Activated naive CD8-positive, alpha-beta T cell treated with anti-CD3 and anti-CD28 coated beads, Interleukin-2, amount 50 U/mL, for 24 hours (primary cell): ENCODE measurements at regions not wholly inside any gene's neighbourhood (a gene's known extent, or its start where the extent isn't known, plus 50 kb on each side); places are given as distances from the start of the nearest gene placed in this dataset.

Experiments used
- ATAC-seq: fragments of 150-1000 bp; cut with Tn5 transposase; one replicate; pipeline ENCODE4 v1.10.0; 2021
- DNase-seq: peaks from one replicate; pipeline ENCODE4 v3.0.0; 2021
- H3K27ac Mint-ChIP-seq: one replicate; pipeline ENCODE4 v1.8.0; 2021; ENCODE audit warnings: mild to moderate bottlenecking, mixed read lengths
- H3K27me3 Mint-ChIP-seq: one replicate; pipeline ENCODE4 v1.8.0; 2021; ENCODE audit warnings: mixed read lengths
- H3K36me3 Mint-ChIP-seq: one replicate; pipeline ENCODE4 v1.8.0; 2021; ENCODE audit warnings: low read depth, mixed read lengths
- H3K4me1 Mint-ChIP-seq: one replicate; pipeline ENCODE4 v1.8.0; 2021; ENCODE audit warnings: mixed read lengths
- H3K4me3 Mint-ChIP-seq: one replicate; pipeline ENCODE4 v1.8.0; 2021; ENCODE audit warnings: mild to moderate bottlenecking, moderate library complexity, mixed read lengths
- H3K9me3 Mint-ChIP-seq: one replicate; pipeline ENCODE4 v1.8.0; 2021; ENCODE audit warnings: mixed read lengths

DNA sequence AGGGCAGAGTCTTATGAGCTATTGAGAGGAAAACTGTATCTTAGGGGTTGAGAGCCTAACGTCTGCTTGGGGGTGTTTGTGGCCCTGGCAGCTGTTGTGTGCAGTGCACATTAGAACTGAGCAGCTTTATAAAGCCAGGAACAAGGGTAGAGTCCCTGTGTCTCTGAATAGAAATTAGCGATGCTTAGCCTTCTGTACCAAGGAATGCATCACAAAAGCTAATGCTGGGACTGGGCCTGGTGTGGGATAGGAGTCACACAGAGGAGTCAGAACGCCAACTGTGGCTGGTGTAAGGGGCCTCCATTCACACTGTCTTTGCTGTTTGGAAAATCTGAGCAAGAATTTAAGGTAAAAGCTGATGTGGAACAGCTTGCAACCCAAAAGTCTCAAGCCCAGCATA is 283.2 kb downstream of the SOX11 start:
- Mint-ChIP-seq H3K4me3 (no peak overlapping the region), H3K27ac (no peak overlapping the region), H3K4me1 (no peaks in the 10 kb centered on the region), H3K9me3 (peaks cover 5% of the 10 kb centered on the region), H3K27me3 (no peaks in the 10 kb centered on the region), H3K36me3 (no peaks in the 10 kb centered on the region)
- DNase-seq (no peak), ATAC-seq (no peak)

DNA sequence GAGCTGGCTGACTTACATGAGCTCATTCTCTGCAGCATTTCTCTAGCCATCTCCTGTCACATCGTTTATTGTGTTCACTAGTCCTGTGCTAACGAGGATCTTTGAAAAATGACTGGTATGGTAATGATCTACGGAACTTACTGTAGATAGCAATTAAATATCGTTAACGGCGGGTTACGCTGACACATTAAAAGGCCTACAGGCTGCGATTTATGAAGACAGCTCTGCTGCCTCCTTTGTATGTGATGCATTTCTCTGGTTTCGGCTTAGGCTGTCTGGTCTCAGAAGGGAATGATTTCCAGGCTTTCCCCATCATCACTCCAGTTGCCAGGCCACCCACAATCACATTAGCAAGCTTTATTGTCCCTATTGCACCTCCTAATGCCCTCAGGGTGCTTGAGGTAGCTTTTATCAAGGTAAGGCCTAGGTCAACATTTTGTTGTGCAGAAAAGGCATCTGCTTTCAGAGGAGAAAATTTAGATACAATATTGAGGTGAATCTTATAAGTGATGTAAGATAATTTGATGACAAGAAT is 284.4 kb downstream of the SOX11 start:
- no peaks in the 10 kb centered on the region for H3K4me1 Mint-ChIP-seq
- ATAC-seq (no peak), DNase-seq (no peak)
- H3K27ac Mint-ChIP-seq, result no peak overlapping the region
- no peaks in the 10 kb centered on the region for H3K27me3 Mint-ChIP-seq
- H3K36me3 Mint-ChIP-seq, result no peaks in the 10 kb centered on the region
- H3K9me3 Mint-ChIP-seq, result no peaks in the 10 kb centered on the region
- H3K4me3 Mint-ChIP-seq, result no peak overlapping the region

- Mint-ChIP-seq H3K9me3 (no peaks in the 10 kb centered on the region), H3K27ac (no peak overlapping the region), H3K4me1 (no peaks in the 10 kb centered on the region), H3K36me3 (no peaks in the 10 kb centered on the region), H3K27me3 (no peaks in the 10 kb centered on the region), H3K4me3 (no peak overlapping the region)
- DNase-seq (no peak), ATAC-seq (no peak)
These were observed 285.3 kb downstream of the SOX11 start for GRCh38 chr2:5977477-5977876.

DNA sequence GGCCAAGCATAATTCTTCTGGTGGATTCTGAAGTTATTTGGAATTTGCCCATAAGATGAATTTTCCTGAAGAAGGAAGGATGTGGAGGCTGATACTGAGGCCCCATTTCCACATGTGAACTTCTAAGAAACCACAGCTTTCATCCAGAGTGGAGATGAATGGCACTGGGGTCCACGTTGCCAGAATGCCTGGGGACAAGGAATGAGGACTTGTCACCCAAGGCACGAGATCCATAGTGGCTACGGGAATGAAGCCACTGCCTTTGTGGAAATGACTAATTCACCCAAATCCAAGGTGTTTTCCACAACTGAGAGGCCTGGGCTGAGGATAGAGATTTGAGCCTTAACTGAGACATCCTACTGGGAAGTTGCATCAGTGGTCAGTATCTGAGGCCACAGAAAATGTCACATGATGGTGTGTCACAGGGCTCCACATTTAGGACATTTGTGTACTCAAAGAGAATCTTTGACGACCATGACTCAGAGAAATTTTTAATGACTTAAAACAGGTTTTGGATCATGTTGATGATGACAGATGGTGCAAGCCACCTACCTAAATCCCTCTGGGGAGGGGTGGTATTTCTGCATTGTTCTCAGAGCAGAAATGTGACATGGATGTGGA is 286.1 kb downstream of the SOX11 start:
- H3K4me3 Mint-ChIP-seq, result no peak overlapping the region

DNA sequence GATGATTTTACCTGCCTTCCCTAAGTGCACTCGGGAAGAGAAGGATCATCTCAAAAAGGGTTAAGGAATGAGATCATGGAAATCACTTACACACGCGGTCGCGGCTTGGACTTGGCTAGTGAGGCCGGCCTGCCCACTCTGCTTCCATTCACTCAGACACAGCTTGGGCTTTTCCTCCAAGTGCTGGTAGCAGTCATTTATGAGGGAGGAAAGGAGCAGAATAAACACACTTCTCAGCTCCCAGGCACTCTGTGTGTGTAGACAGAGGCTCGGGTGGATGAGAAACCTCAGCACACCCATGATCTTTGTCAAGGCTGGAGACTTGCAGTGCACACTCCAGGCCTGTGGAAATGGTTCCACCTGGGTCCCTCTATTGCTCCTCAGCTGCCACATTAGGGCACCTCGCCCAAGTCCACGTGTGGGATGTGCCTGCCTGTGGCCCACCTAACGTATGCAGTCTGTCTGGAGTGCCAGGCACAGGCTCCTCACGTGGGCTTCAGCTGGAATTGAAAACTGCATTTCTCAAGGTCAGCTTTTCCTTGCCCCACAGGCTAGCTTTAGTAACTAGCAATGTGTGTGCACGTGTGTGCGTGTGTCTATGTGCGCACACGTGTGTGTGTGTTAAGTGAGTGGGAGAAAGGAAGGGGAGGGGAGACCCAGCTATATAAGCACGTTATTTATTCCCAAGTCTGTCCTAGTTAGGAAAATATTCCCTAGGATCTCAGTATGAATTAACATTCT is 288.4 kb downstream of the SOX11 start:
- H3K36me3 Mint-ChIP-seq, result no peaks in the 10 kb centered on the region
- no peaks in the 10 kb centered on the region for H3K4me1 Mint-ChIP-seq
- no peak for DNase-seq
- ATAC-seq, result no peak
- H3K27ac Mint-ChIP-seq, result no peak overlapping the region
- no peaks in the 10 kb centered on the region for H3K9me3 Mint-ChIP-seq
- no peak overlapping the region for H3K4me3 Mint-ChIP-seq
- no peaks in the 10 kb centered on the region for H3K27me3 Mint-ChIP-seq

More for the DNA sequence above, 286.1 kb downstream of the SOX11 start:
- no peaks in the 10 kb centered on the region for H3K4me1 Mint-ChIP-seq
- DNase-seq (no peak), ATAC-seq (no peak)
- no peak overlapping the region for H3K27ac Mint-ChIP-seq
- H3K36me3 Mint-ChIP-seq, result no peaks in the 10 kb centered on the region
- H3K9me3 Mint-ChIP-seq, result no peaks in the 10 kb centered on the region
- H3K27me3 Mint-ChIP-seq, result no peaks in the 10 kb centered on the region

GRCh38 chr2:5982193-5982902 is 290.2 kb downstream of the SOX11 start:
- no peaks in the 10 kb centered on the region for H3K27me3 Mint-ChIP-seq
- no peaks in the 10 kb centered on the region for H3K4me1 Mint-ChIP-seq
- H3K27ac Mint-ChIP-seq, result no peak overlapping the region
- ATAC-seq, result no peak
- H3K36me3 Mint-ChIP-seq, result no peaks in the 10 kb centered on the region
- no peak for DNase-seq
- H3K4me3 Mint-ChIP-seq, result no peak overlapping the region
- no peaks in the 10 kb centered on the region for H3K9me3 Mint-ChIP-seq

DNA sequence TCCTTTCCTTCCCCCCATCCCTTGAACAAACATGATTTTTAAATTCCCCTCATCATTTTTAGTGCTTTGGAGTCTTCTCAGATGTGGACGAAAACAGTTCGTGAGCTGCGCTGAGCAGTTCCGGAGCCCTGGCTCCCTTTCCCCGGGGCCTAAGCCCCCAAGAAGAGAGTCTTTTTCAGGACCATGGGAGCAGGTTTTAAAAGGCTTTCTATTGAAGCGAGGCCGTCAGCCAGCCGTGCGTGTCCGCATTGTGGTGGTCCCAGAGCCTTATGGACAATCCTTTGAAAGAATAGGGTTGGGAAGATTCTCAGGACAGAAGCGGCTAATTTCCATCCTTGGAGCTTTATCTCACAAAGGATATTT is 290.7 kb downstream of the SOX11 start:
- no peaks in the 10 kb centered on the region for H3K36me3 Mint-ChIP-seq
- no peak overlapping the region for H3K27ac Mint-ChIP-seq
- H3K4me1 Mint-ChIP-seq, result no peaks in the 10 kb centered on the region
- DNase-seq (no peak), ATAC-seq (no peak)
- H3K4me3 Mint-ChIP-seq, result no peak overlapping the region
- no peaks in the 10 kb centered on the region for H3K27me3 Mint-ChIP-seq
- H3K9me3 Mint-ChIP-seq, result no peaks in the 10 kb centered on the region

DNA sequence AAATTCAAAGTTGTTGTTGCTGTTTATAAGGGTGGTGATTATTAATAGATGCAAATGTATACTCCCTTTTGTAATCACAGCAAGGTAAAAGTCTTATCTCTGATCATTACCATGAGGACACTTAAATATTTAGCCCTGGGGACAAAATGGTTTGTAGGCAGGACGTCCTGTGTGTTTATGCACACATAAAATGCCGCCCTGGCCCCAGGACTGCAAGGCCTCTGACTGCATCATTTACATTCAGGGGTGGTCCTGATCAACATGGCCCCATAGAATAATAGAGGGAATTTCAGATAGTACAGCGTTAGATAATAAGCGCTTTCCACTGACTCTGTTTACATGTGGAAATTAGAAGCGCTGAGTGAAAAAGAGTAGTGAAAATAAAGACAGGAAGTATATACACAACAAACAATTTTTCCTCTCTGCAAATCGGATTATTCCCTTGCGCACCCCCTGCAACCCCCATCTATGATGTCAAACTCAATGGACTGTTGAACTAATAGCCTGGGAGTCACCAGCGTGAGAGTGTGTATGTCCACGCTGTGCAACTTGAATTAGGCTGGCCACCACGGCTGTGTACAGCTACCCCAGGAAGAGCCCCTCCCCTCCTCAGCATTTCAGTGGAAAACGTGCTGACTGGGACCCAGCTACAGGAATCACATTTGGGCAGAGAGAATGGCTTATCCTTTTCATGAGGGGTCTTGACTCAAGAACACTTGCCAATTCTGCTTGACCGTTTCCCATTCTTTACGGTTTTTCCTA is 291.5 kb downstream of the SOX11 start:
- H3K27me3 Mint-ChIP-seq, result no peaks in the 10 kb centered on the region
- no peaks in the 10 kb centered on the region for H3K9me3 Mint-ChIP-seq
- no peak for ATAC-seq
- no peaks in the 10 kb centered on the region for H3K4me1 Mint-ChIP-seq
- no peak overlapping the region for H3K4me3 Mint-ChIP-seq
- no peaks in the 10 kb centered on the region for H3K36me3 Mint-ChIP-seq
- H3K27ac Mint-ChIP-seq, result no peak overlapping the region
- DNase-seq, result no peak

- no peaks in the 10 kb centered on the region for H3K4me1 Mint-ChIP-seq
- no peak for ATAC-seq
- DNase-seq, result no peak
- no peaks in the 10 kb centered on the region for H3K36me3 Mint-ChIP-seq
- H3K9me3 Mint-ChIP-seq, result no peaks in the 10 kb centered on the region
- no peak overlapping the region for H3K4me3 Mint-ChIP-seq
- no peaks in the 10 kb centered on the region for H3K27me3 Mint-ChIP-seq
- no peak overlapping the region for H3K27ac Mint-ChIP-seq
These were observed 292.1 kb downstream of the SOX11 start for GRCh38 chr2:5984273-5984655.

DNA sequence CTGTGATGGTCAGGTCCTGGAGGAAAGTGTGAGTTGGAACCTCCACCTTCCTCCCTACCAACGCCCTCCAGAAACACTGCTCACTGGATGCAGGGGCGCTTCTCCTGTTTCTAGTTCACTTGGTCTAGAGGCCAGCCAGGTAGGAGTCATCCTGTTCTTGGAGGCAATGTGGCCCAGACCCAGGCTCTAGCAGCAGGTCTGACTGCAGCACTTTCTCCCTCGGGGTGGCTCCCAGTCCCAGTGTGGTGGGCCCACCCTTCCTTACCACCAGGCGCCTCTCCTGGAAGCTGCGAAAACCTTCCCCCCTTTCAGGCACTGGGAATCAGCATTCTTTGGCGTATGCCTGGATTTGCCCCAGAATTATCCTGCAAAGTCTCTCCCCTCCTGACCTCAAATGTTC is 292.8 kb downstream of the SOX11 start:
- H3K9me3 Mint-ChIP-seq, result no peaks in the 10 kb centered on the region
- no peak overlapping the region for H3K4me3 Mint-ChIP-seq
- no peak for ATAC-seq
- H3K27me3 Mint-ChIP-seq, result no peaks in the 10 kb centered on the region
- DNase-seq, result no peak
- H3K36me3 Mint-ChIP-seq, result no peaks in the 10 kb centered on the region
- no peak overlapping the region for H3K27ac Mint-ChIP-seq
- H3K4me1 Mint-ChIP-seq, result no peaks in the 10 kb centered on the region

DNA sequence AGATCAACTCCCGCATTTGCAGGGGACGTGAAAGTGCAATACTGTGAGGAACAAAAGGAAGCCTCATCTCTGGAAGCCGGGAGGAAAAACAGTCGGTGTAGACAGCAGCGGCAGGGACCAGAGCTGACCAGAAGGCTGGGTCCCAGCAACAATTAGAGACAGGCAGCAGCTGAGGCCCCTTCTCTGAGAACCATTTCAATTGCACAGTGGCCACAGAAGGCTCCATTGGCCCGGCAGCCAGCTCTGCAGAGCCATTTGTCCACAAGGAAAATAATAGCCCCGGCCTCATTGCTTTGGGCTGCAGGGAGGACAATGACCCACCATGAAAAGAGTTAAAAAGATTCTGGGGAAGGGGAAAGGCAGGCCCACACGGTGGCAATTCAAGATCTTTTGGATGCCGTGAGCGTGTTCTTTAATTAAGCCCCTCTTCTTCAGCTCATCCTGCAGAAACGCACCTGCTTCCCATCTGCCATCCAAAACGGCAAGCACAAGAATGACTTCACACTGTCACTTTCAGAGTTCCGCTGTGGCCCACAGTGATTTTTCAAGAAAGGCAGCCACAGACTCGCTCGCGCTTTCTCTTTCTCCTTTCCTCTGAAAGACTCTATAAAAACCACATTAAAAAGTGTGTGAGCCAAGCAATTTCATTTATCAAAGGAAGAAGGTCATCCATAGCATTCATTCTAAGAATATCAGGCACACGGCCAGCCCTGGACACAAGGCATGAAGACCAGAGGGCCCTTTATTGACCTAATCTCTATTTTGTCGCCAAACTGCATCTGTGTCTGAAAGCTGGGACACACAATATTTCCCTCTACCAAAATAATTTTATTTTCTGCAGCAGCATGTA is 293.6 kb downstream of the SOX11 start:
- H3K36me3 Mint-ChIP-seq, result no peaks in the 10 kb centered on the region
- H3K27ac Mint-ChIP-seq, result no peak overlapping the region
- DNase-seq, result no peak
- H3K4me1 Mint-ChIP-seq, result no peaks in the 10 kb centered on the region
- H3K27me3 Mint-ChIP-seq, result no peaks in the 10 kb centered on the region
- H3K9me3 Mint-ChIP-seq, result no peaks in the 10 kb centered on the region
- ATAC-seq, result no peak
- H3K4me3 Mint-ChIP-seq, result no peak overlapping the region

DNA sequence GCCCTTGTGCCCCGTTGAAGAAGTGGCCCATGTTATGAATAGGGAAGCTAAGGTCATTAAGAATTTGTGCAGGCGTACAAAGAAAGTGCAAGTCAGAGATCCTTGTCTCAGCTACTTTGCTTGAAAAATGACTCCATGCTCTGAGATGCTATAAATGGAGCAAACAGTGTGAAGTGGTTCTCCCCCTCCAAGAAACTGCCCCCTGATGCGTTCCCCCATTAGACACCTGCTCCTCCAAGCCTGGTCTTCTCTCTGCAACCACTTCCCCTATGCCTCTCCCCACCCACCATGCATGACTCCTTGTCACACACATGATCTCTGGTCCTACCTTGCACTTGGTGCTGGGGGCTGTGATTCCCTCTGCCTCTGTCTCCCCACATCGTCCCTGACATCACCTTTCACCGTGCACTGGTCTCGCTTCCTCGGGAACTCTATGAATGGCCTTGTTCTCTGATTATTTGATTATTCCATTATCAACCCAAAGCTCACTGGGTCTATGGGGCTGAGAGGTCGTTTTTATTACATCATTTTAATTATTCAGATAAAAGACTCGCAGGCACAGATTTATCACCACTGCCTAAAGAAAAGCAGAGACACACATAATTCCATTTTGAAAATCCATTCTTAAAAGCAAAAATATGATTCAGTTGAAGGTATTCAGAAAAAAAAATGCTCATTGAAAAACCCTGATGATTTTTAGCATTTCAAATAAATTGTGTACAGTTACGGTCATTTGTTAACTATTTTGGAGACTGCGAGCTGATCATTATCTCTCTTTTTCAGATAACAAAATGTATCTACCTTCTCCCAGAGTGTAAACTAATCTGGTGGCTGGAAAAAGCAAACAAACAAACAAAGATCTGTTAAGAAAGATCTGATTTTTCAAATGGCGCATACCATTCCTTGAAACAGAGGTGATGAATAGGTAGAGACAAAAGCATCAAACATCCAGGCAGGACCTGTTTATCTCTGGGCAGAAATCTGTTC is 294.9 kb downstream of the SOX11 start:
- Mint-ChIP-seq H3K27ac (no peak overlapping the region), H3K9me3 (no peaks in the 10 kb centered on the region), H3K27me3 (no peaks in the 10 kb centered on the region), H3K4me1 (no peaks in the 10 kb centered on the region), H3K36me3 (no peaks in the 10 kb centered on the region), H3K4me3 (no peak overlapping the region)
- ATAC-seq, result no peak
- DNase-seq, result no peak

- H3K4me3 Mint-ChIP-seq, result no peak overlapping the region
- no peaks in the 10 kb centered on the region for H3K9me3 Mint-ChIP-seq
- no peak overlapping the region for H3K27ac Mint-ChIP-seq
- no peaks in the 10 kb centered on the region for H3K4me1 Mint-ChIP-seq
- H3K27me3 Mint-ChIP-seq, result no peaks in the 10 kb centered on the region
- H3K36me3 Mint-ChIP-seq, result no peaks in the 10 kb centered on the region
- DNase-seq (no peak), ATAC-seq (no peak)
These were observed 295.9 kb downstream of the SOX11 start for GRCh38 chr2:5988120-5988519.
